GM12865 (cell line): ENCODE measurements at regions not wholly inside any gene's neighbourhood (a gene's known extent, or its start where the extent isn't known, plus 50 kb on each side); places are given as distances from the start of the nearest gene placed in this dataset.

Source experiments
- DNase-seq: peaks from one replicate; pipeline ENCODE4 v3.0.0; 2010; ENCODE audit warnings: low read depth
- H3K4me3 ChIP-seq: 2 replicates; pipeline ENCODE4 v1.5.1; 2011; ENCODE audit warnings: mild to moderate bottlenecking, low read depth, low read length, control low read depth
- CTCF ChIP-seq: IDR thresholded peaks from 2 replicates; pipeline ENCODE4 v1.5.1; 2011; ENCODE audit warnings: low read length, control low read depth, low read depth, inconsistent platforms; ENCODE audit not compliant: insufficient read depth; ENCODE audit errors: missing control alignments

- H3K4me3 ChIP-seq = no peak overlapping the region
- no peak for DNase-seq
- TF ChIP-seq CTCF = no peak
Observed at GRCh38 chr2:21602789-21603188, 479.0 kb downstream of the TDRD15 start.

DNA sequence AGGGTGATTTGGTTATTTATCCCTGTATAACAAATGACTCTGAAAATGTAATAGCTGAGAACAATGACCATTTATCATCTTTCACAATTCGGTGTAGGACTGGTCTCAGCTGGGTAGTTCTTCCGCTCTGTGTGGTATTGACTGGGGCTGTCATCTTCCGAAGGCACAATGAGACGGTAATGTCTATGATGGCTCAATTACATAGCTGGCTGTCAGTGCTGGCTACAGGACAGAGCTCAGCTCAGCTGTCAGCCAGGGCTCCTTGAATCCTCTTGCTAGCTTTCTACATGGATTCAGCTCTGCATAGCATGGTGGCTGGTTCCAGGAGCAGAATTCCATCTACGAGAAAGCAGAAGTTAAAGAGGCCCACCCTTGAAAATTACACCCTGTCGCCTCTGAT lies 483.8 kb downstream of the TDRD15 start:
- TF ChIP-seq CTCF = no peak
- DNase-seq = no peak
- H3K4me3 ChIP-seq = no peak overlapping the region

GRCh38 chr2:21610304-21610703 lies 486.5 kb downstream of the TDRD15 start:
- no peak for DNase-seq
- no peak for TF ChIP-seq CTCF

GRCh38 chr2:21617885-21618434 lies 494.2 kb downstream of the TDRD15 start:
- DNase-seq = no peak
- H3K4me3 ChIP-seq = no peak overlapping the region
- TF ChIP-seq CTCF = no peak

More at GRCh38 chr2:21610304-21610703, 486.5 kb downstream of the TDRD15 start:
- H3K4me3 ChIP-seq = no peak overlapping the region

DNA sequence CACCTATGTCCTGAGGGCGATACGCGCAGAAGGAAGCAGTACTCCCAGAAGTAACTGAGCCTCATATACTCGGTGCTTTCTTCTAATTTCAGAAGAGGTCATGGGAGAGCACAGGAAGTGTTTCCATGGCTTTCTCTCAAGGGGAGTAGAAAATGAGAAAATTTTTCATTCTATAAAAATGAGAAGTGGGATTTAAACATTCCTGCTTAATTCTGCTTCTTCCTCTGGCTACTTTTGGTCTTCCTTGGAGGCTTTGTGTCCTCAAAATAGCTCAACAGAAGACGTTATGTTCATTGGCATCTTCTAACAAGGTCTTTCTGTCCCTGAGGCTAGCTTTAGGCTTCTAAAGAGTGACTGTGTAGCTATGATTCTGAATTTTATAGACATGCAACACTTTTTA lies 497.0 kb downstream of the TDRD15 start:
- no peak for TF ChIP-seq CTCF
- H3K4me3 ChIP-seq = no peak overlapping the region
- DNase-seq = no peak

DNA sequence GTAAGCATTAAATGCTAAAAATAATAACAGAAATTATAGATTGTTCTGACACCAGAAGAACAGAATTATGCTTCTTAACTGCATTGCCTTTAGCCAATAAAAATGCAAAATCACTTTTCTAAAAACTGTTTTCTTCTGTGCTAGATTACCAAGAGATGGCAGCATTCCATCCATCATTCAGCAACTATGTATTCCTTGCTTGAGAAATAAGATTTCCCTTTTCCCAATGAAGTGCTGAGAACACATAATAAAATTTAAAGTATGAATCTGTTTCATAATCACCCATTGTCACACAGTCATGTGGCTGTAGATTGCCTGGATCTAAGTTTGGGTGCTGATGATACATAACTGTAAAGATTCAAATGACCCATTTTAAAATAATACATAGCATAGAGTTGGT lies 504.2 kb downstream of the TDRD15 start:
- no peak for DNase-seq
- no peak for TF ChIP-seq CTCF
- H3K4me3 ChIP-seq = no peak overlapping the region

DNA sequence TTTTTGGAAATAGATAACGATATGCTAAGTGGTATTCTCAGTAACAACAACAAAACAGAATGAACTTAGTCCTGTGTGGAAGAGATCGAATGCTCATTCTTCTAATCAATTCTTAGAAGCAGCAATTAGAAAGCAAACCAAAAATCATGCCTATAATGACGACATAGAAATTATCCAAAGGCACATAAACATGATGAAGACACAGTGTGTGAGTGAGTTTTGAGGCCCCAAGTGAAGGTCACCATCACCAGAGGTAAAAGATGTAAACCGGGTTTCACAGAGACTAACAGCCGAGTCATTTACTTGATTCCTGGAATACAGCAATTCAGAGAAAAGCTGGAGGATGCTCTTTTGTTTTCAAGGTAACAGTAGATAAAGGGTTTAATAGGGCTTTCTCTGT lies 509.2 kb downstream of the TDRD15 start:
- no peak for DNase-seq
- no peak for TF ChIP-seq CTCF
- H3K4me3 ChIP-seq = no peak overlapping the region
